MM.1S (cell line): ENCODE measurements at regions not wholly inside any gene's neighbourhood (a gene's known extent, or its start where the extent isn't known, plus 50 kb on each side); places are given as distances from the start of the nearest gene placed in this dataset.

ENCODE experiments used
- DNase-seq: peaks from one replicate; pipeline ENCODE4 v3.0.0-alpha.2; 2015
- H2AFZ ChIP-seq: fragments of 300-600 bp; sonication (generic); 2 replicates; pipeline ENCODE4 v1.6.0; 2016; ENCODE audit warnings: antibody characterized with exemption, low read length
- H3F3A ChIP-seq: fragments of 300-600 bp; sonication (generic); 2 replicates; pipeline ENCODE4 v1.6.1; 2016; ENCODE audit warnings: mild to moderate bottlenecking, antibody characterized with exemption, low read length, moderate library complexity, mixed read lengths; ENCODE audit not compliant: insufficient read depth
- H3K27ac ChIP-seq: fragments of 300-600 bp; sonication (generic); 2 replicates; pipeline ENCODE4 v1.5.1; 2016; ENCODE audit warnings: mild to moderate bottlenecking, low read length
- H3K27me3 ChIP-seq: fragments of 300-600 bp; sonication (generic); replicated peaks from 2 replicates; pipeline ENCODE4 v1.6.0; 2016; ENCODE audit warnings: low read length; ENCODE audit not compliant: insufficient read depth
- H3K36me3 ChIP-seq: fragments of 300-600 bp; sonication (generic); replicated peaks from 2 replicates; pipeline ENCODE4 v1.6.1; 2016; ENCODE audit warnings: mild to moderate bottlenecking, low read length, mixed read lengths; ENCODE audit not compliant: insufficient read depth
- H3K4me1 ChIP-seq: fragments of 300-600 bp; sonication (generic); 2 replicates; pipeline ENCODE4 v1.6.1; 2016; ENCODE audit warnings: low read length, mixed read lengths
- H3K4me2 ChIP-seq: fragments of 300-600 bp; sonication (generic); 2 replicates; pipeline ENCODE4 v1.6.0; 2016; ENCODE audit warnings: low read depth, low read length
- H3K4me3 ChIP-seq: fragments of 300-600 bp; sonication (generic); 2 replicates; pipeline ENCODE4 v1.5.1; 2016; ENCODE audit warnings: low read length, mixed read lengths
- H3K79me2 ChIP-seq: fragments of 300-600 bp; sonication (generic); 2 replicates; pipeline ENCODE4 v1.6.1; 2016; ENCODE audit warnings: mixed run types, low read length, mixed read lengths
- H3K9ac ChIP-seq: fragments of 300-600 bp; sonication (generic); 2 replicates; pipeline ENCODE4 v1.6.1; 2016; ENCODE audit warnings: low read length, mixed read lengths
- H3K9me2 ChIP-seq: fragments of 300-600 bp; sonication (generic); replicated peaks from 2 replicates; pipeline ENCODE4 v1.6.1; 2016; ENCODE audit warnings: mild to moderate bottlenecking, low read length, mixed read lengths; ENCODE audit not compliant: insufficient read depth
- H3K9me3 ChIP-seq: fragments of 300-600 bp; sonication (generic); replicated peaks from 2 replicates; pipeline ENCODE4 v1.6.1; 2016; ENCODE audit warnings: mild to moderate bottlenecking, low read length, mixed read lengths; ENCODE audit not compliant: insufficient read depth
- H4K20me1 ChIP-seq: fragments of 300-600 bp; sonication (generic); 2 replicates; pipeline ENCODE4 v1.6.1; 2016; ENCODE audit warnings: mild to moderate bottlenecking, low read length, moderate library complexity, mixed read lengths; ENCODE audit not compliant: insufficient read depth
- EZH2 ChIP-seq: fragments of 300-600 bp; sonication (generic); optimal IDR thresholded peaks from 2 replicates; pipeline ENCODE3; 2017; ENCODE audit warnings: low read depth, mild to moderate bottlenecking, antibody characterized with exemption, low read length, mixed read lengths
- EZH2phosphoT487 ChIP-seq: fragments of 300-600 bp; sonication (generic); IDR thresholded peaks from 2 replicates; pipeline ENCODE4 v1.6.1; 2018; ENCODE audit warnings: antibody characterized with exemption, low read length
- TF ChIP-seq, protein P1 (sequence below): fragments of 300-600 bp; sonication (generic); IDR thresholded peaks from 2 replicates; pipeline ENCODE4 v1.5.1; 2016; ENCODE audit warnings: antibody characterized with exemption, low read length, mixed read lengths

DNA sequence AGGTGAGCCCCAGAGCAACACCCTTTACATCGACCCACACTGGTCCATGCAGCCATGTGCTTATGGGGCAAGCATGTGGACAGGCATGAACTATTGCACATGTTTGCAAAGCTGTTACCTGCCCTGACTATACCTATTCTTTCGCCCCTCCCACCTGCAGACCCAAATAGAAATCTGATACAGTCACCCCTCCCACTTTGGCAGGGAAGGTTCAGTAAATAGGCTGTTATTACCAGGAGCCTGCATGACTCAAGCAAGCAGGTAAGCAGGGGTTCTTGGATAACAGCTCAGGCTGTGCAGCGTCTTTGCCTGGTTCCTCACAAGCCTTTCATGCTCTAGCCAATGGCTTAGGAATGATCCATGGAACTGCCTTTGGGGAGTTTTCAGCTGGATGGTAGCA is 122.7 kb upstream of the DIPK2B start:
- H3K9me2 ChIP-seq: no peaks in the 10 kb centered on the region
- H3K36me3 ChIP-seq: no peaks in the 10 kb centered on the region
- H3K4me3 ChIP-seq: no peak overlapping the region
- TF ChIP-seq, protein P1, sequence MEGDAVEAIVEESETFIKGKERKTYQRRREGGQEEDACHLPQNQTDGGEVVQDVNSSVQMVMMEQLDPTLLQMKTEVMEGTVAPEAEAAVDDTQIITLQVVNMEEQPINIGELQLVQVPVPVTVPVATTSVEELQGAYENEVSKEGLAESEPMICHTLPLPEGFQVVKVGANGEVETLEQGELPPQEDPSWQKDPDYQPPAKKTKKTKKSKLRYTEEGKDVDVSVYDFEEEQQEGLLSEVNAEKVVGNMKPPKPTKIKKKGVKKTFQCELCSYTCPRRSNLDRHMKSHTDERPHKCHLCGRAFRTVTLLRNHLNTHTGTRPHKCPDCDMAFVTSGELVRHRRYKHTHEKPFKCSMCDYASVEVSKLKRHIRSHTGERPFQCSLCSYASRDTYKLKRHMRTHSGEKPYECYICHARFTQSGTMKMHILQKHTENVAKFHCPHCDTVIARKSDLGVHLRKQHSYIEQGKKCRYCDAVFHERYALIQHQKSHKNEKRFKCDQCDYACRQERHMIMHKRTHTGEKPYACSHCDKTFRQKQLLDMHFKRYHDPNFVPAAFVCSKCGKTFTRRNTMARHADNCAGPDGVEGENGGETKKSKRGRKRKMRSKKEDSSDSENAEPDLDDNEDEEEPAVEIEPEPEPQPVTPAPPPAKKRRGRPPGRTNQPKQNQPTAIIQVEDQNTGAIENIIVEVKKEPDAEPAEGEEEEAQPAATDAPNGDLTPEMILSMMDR: no peak
- TF ChIP-seq EZH2phosphoT487: no peak
- DNase-seq: no peak
- no peaks in the 10 kb centered on the region for H3K9me3 ChIP-seq
- H3K27me3 ChIP-seq: no peaks in the 10 kb centered on the region
- H3K79me2 ChIP-seq: no peaks in the 10 kb centered on the region
- H3K9ac ChIP-seq: no peak overlapping the region
- no peaks in the 10 kb centered on the region for H3K4me1 ChIP-seq
- H3F3A ChIP-seq: no peaks in the 10 kb centered on the region
- H3K4me2 ChIP-seq: no peak overlapping the region
- H3K27ac ChIP-seq: no peak overlapping the region
- no peaks in the 10 kb centered on the region for H4K20me1 ChIP-seq
- no peak overlapping the region for H2AFZ ChIP-seq

DNA sequence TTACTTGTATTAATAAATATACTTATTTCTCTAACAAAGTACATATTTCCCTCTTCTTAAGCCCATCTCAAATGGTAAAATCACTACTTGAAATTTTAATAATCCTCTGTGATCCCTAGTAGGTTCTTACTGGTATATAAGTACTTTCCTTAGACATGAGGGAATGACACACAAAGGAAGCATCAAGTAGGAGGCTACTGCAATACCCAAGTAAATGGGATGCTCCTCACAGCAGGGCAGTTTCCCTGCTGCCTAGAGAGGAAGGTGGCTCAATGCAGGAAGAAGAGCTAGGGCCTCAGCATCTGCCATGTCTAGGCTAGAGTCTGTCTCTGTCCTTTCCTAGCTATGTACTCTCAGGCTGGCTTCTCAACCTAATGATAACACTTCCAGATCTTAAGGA is 122.1 kb upstream of the DIPK2B start:
- Histone ChIP-seq H3K4me2 (no peak overlapping the region), H2AFZ (no peak overlapping the region), H3K9me3 (no peaks in the 10 kb centered on the region), H3K79me2 (no peaks in the 10 kb centered on the region), H3K36me3 (no peaks in the 10 kb centered on the region), H3K4me1 (no peaks in the 10 kb centered on the region), H3K27ac (no peak overlapping the region), H3F3A (no peaks in the 10 kb centered on the region), H3K9me2 (no peaks in the 10 kb centered on the region), H3K27me3 (no peaks in the 10 kb centered on the region), H3K4me3 (no peak overlapping the region), H3K9ac (no peak overlapping the region), H4K20me1 (no peaks in the 10 kb centered on the region)
- no peak for DNase-seq
- TF ChIP-seq EZH2phosphoT487 (no peak), EZH2 (no peak)
- TF ChIP-seq, protein P1: no peak

DNA sequence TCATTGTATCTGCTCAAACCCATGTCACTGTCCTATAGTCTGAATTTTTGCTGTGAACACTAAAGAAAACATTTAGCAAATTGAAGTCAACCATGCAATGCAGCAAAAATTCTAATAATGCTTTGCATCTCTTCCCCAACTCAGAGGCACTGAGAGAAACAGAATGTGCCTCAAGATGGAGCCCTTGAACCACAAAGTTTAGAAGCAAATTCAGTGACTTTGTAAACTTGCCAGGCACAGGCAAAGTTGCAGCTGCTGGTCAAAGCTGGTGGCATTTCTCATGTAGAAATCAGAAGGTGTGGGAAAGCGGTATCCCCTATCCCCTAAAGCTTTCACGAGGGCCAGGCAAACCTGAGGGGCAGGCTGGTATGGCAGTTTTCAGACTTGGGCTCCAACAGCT is 121.7 kb upstream of the DIPK2B start:
- no peaks in the 10 kb centered on the region for H3K36me3 ChIP-seq
- no peaks in the 10 kb centered on the region for H4K20me1 ChIP-seq
- TF ChIP-seq EZH2phosphoT487 (no peak), EZH2 (no peak)
- TF ChIP-seq, protein P1: peak; percentile 48
- H3F3A ChIP-seq: no peaks in the 10 kb centered on the region
- peak; percentile 54 for DNase-seq
- H2AFZ ChIP-seq: no peak overlapping the region
- H3K9me2 ChIP-seq: no peaks in the 10 kb centered on the region
- H3K9ac ChIP-seq: no peak overlapping the region
- no peaks in the 10 kb centered on the region for H3K27me3 ChIP-seq
- H3K4me3 ChIP-seq: no peak overlapping the region
- no peaks in the 10 kb centered on the region for H3K79me2 ChIP-seq
- no peaks in the 10 kb centered on the region for H3K4me1 ChIP-seq
- no peaks in the 10 kb centered on the region for H3K9me3 ChIP-seq
- no peak overlapping the region for H3K27ac ChIP-seq
- H3K4me2 ChIP-seq: no peak overlapping the region
